ENCODE measurements at regions not wholly inside any gene's neighbourhood (a gene's known extent, or its start where the extent isn't known, plus 50 kb on each side); places are given as distances from the start of the nearest gene placed in this dataset.

GRCh38 chr1:75083223-75083622 lies 51.0 kb upstream of the LHX8 start:
- no peak for DNase-seq

- DNase-seq = peak in 1 of 3 donors; percentile 7
Observed at GRCh38 chr1:75083848-75084514, 50.2 kb upstream of the LHX8 start.

All from muscle of back (tissue), 3 donors.